Mesothelial cell of epicardium (in vitro differentiated cells): ENCODE measurements at regions not wholly inside any gene's neighbourhood (a gene's known extent, or its start where the extent isn't known, plus 50 kb on each side); places are given as distances from the start of the nearest gene placed in this dataset.

Source experiments
- DNase-seq, 2 experiments: peaks; one replicate each; pipeline ENCODE4 v3.0.0; 2021; ENCODE audit warnings: low spot score in 2 of 2; ENCODE audit not compliant: unreplicated experiment in 2 of 2
- H3K27ac Mint-ChIP-seq: 2 replicates; pipeline ENCODE4 v1.8.0; 2021; ENCODE audit warnings: mixed read lengths
- H3K27me3 Mint-ChIP-seq: 2 replicates; pipeline ENCODE4 v1.8.0; 2021; ENCODE audit warnings: low read depth, mixed read lengths
- H3K36me3 Mint-ChIP-seq: 2 replicates; pipeline ENCODE4 v1.8.0; 2021; ENCODE audit warnings: mixed read lengths
- H3K4me1 Mint-ChIP-seq: 2 replicates; pipeline ENCODE4 v1.8.0; 2021; ENCODE audit warnings: mixed read lengths
- H3K4me3 Mint-ChIP-seq: 2 replicates; pipeline ENCODE4 v1.8.0; 2021; ENCODE audit warnings: mild to moderate bottlenecking, moderate library complexity, mixed read lengths
- H3K9me3 Mint-ChIP-seq: 2 replicates; pipeline ENCODE4 v1.8.0; 2021; ENCODE audit warnings: mixed read lengths
- TF ChIP-seq, protein P1 (sequence below): fragments of 200-600 bp; sonication (generic); IDR thresholded peaks from one replicate; pipeline ENCODE4 v1.5.0; 2021; ENCODE audit warnings: antibody characterized with exemption; ENCODE audit not compliant: unreplicated experiment

DNA sequence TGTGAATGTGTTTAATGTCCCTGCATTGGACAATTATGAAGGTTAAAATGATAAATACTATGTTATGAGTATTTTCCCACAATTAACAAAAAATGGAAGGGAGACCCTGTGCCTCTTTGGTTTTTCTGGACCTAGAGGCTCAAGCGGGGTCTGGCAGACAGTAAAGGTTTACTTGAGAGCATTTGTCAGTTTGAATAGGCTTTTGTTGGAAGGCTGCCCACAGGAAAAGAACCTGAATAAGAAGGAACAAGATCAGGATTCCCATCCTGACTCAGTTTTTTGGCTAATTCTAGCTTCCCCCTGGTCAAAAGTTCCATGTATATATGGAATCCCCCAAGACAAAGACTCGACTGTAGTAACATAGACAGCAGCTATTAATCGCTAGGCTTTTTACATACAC is 150.9 kb upstream of the JUN start:
- no peak for DNase-seq
- H3K27me3 Mint-ChIP-seq: no peaks in the 10 kb centered on the region
- H3K9me3 Mint-ChIP-seq: peaks cover 5% of the 10 kb centered on the region
- H3K27ac Mint-ChIP-seq: peak overlapping the region; percentile 32
- H3K4me1 Mint-ChIP-seq: peaks cover 23% of the 10 kb centered on the region
- TF ChIP-seq, protein P1, sequence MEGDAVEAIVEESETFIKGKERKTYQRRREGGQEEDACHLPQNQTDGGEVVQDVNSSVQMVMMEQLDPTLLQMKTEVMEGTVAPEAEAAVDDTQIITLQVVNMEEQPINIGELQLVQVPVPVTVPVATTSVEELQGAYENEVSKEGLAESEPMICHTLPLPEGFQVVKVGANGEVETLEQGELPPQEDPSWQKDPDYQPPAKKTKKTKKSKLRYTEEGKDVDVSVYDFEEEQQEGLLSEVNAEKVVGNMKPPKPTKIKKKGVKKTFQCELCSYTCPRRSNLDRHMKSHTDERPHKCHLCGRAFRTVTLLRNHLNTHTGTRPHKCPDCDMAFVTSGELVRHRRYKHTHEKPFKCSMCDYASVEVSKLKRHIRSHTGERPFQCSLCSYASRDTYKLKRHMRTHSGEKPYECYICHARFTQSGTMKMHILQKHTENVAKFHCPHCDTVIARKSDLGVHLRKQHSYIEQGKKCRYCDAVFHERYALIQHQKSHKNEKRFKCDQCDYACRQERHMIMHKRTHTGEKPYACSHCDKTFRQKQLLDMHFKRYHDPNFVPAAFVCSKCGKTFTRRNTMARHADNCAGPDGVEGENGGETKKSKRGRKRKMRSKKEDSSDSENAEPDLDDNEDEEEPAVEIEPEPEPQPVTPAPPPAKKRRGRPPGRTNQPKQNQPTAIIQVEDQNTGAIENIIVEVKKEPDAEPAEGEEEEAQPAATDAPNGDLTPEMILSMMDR: no peak
- H3K4me3 Mint-ChIP-seq: no peak overlapping the region
- no peaks in the 10 kb centered on the region for H3K36me3 Mint-ChIP-seq

DNA sequence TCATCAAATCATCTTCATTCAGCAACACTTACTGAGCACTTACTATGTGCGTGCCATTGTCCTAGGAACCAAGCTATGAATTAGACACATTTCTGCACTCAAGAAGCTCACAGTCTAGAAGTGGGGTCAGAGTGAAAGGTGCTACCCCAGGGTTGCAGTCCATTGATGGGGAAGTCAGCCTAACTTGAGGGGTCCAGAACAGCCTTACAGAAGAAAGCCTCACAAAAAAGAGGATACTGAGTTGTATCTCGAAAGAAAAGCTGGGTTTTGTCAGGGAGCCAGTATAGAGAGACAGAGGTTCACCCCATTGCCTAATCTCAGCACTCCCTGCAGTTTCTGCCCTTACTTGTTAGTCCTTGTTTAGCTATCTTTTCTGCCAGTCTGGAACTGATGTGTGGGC is 153.1 kb upstream of the JUN start:
- Mint-ChIP-seq H3K4me3 (no peak overlapping the region), H3K27me3 (no peaks in the 10 kb centered on the region), H3K4me1 (peaks cover 20% of the 10 kb centered on the region), H3K9me3 (peaks cover 5% of the 10 kb centered on the region), H3K27ac (no peak overlapping the region), H3K36me3 (no peaks in the 10 kb centered on the region)
- TF ChIP-seq, protein P1: no peak
- no peak for DNase-seq

DNA sequence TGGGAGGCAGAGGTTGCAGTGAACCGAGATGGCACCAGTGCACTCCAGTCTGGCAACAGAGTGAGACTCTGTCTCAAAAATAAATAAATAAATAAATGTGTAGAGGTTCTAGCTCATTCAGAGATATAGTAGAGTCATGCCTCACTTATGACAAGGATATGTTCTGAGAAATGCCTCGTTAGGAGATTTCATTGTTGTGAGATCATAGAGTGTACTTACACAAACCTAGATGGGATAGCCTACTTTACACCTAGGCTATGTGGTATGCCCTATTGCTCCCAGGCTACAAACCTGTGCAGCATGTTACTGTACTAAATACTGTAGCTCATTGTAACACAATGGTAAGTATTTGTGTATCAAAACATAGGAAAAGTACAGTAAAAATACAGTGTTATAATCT is 155.3 kb upstream of the JUN start:
- Mint-ChIP-seq H3K4me1 (peaks cover 13% of the 10 kb centered on the region), H3K36me3 (no peaks in the 10 kb centered on the region), H3K27me3 (no peaks in the 10 kb centered on the region), H3K27ac (no peak overlapping the region), H3K9me3 (no peaks in the 10 kb centered on the region), H3K4me3 (no peak overlapping the region)
- TF ChIP-seq, protein P1: no peak
- no peak for DNase-seq

DNA sequence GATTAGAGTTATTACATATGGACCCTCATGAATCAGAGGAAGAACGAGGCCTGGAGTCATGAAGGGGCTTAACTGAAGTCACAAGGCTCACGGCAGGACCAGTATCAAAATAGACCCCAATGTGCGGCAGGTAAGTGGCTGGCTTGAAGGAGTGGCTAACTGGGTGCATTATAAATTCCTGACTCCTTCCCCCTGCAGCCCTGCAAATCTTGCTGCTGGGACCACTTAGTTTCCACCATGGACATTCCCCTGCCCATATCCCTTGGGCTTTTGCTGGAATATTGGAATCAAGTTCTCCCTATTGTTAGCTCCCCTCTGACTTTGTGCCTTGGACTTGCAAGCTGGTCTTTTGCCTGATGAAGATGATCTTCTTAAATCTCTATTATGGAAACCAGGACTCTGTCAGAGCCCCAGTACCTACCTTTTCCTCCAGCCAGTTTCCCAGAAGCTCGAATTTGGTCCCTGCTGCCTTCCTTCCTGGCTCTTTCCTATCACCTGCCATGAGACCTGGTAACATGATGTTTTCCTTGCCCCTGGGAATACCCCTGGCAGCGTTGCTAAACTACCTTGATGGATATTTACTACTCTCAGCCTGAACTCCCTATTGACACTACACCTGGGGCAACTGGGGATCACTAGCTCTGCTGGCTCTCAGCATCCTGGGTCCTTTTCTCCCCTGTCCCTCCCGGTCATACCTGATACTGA is 156.0 kb upstream of the JUN start:
- no peaks in the 10 kb centered on the region for H3K36me3 Mint-ChIP-seq
- no peak overlapping the region for H3K4me3 Mint-ChIP-seq
- no peak for DNase-seq
- H3K27me3 Mint-ChIP-seq: no peaks in the 10 kb centered on the region
- TF ChIP-seq, protein P1: no peak
- H3K9me3 Mint-ChIP-seq: no peaks in the 10 kb centered on the region
- peaks cover 10% of the 10 kb centered on the region for H3K4me1 Mint-ChIP-seq
- H3K27ac Mint-ChIP-seq: no peak overlapping the region

DNA sequence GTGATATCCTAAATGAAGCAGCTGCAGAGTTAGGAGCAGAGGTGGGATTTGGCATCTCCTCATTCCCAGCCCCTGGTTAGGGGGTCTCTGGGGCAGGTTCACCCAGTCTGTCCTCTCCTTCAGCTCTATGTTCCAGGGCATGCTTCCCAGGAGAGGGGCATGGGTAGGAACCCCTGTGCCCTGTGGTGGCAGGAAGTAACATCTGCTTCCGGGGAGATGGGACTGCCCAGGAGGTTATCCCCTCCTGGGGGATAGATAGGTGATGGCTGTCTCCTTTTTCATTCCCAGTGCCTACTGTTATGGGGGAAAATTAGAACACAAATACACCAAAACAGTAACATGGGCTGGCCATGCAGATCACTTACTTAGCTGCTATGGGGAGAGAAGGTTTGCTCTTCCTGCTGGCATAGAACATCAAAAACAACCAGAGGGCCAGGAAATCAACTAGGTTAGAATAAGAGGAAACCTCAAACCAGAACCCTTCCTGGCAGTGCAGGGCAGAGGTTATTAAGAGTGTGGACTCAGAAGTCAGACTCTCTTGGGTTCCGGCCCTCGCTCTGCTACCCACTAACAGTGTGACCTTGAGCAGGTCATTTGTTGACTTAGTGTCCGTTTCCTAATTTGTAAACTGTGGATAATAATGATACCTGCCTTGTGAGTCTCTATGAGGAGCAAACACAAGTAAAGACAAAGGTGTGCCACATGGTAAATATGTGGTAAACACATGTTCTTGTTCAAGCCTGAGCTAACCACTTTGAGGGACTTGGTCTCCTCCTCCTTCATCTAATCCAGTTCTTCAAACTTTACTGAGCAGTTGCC is 157.8 kb upstream of the JUN start:
- H3K9me3 Mint-ChIP-seq: no peaks in the 10 kb centered on the region
- DNase-seq: no peak
- TF ChIP-seq, protein P1: no peak
- no peak overlapping the region for H3K4me3 Mint-ChIP-seq
- H3K36me3 Mint-ChIP-seq: no peaks in the 10 kb centered on the region
- no peak overlapping the region for H3K27ac Mint-ChIP-seq
- H3K4me1 Mint-ChIP-seq: peaks cover 10% of the 10 kb centered on the region
- H3K27me3 Mint-ChIP-seq: no peaks in the 10 kb centered on the region
